HG02610 (cell line): ENCODE measurements at regions not wholly inside any gene's neighbourhood (a gene's known extent, or its start where the extent isn't known, plus 50 kb on each side); places are given as distances from the start of the nearest gene placed in this dataset.

Source experiments
- ATAC-seq: cut with Tn5 transposase; IDR thresholded peaks from one replicate; pipeline ENCODE4 v1.9.1; 2021; ENCODE audit warnings: mild to moderate bottlenecking, moderate library complexity; ENCODE audit not compliant: unreplicated experiment

DNA sequence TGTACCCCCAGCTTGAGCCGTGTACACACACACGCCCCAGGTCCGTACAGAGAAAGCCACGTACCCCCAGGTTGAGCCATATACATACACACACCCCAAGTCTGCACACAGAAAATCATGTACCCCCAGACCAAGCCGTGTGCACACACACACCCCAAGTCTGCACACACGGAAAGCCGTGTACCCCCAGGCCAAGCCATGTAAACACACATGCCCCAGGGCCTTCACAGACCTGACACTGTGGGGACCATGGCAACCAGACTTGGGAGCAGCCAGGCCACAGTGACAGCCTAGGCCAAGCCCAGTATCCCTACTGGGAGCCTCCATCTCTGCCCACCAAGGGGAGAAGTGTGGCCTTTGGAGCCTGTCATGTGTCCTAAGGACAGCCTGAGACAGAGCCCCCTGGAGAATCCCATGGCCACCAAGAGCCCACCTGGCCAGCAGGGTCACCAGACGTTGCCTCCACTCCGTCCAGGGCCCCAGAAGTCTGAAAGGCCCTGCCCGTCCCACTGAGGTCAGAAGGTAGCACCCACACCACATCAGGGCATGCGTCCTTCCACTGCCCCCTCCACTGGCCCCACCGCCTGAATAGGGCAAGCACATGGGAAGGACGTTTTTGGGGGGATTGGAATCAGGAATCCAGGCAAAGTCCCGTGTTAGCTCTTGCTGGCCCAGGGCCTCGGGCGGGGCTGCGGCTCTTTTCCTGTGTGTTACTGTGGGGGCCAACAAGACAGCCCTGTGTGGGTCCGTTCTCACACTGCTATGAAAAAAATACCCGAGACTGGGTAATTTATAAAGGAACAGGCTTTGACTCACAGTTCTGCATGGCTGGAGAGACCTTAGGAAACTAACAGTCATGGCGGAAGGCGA is 636.7 kb downstream of the TBC1D22A start:
- no peak for ATAC-seq

DNA sequence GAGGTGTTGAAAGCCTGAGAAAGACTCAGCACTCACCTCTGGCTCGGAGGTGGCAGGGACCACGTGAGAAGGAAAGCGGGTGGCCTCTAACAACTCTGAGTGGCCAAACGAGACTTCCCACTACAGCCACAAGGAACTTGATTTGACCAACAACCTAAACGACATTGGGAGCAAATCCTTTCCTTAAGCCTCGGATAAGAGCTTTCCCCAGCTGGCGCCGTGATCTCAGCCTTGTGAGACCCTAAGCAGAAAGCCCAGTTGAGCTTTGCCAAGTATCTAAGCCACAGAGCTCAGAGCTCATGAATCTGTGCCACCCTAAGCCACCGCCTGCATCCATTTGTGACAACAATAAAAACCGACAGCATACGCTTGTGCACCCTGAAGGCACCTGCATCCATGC is 636.0 kb downstream of the TBC1D22A start:
- ATAC-seq: no peak

DNA sequence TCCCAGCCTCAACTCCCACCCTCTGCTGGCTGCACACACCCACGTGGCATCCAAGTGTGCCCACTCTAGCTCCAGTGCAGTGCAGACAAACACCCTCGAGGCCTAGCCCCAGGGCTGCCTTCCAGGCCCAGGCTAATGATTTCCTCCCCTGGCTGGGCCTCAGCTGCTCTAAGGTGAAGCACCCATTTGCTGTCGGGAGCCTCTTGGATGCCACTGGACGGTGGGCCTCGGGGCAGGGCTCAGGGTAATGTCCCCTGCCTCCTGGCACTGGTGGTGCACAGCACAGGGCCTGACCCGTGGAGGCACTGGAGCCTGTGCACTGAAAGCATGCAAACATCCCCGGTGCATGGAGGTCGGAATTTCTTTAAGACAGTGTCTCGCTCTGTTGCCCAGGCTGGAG is 635.2 kb downstream of the TBC1D22A start:
- no peak for ATAC-seq

DNA sequence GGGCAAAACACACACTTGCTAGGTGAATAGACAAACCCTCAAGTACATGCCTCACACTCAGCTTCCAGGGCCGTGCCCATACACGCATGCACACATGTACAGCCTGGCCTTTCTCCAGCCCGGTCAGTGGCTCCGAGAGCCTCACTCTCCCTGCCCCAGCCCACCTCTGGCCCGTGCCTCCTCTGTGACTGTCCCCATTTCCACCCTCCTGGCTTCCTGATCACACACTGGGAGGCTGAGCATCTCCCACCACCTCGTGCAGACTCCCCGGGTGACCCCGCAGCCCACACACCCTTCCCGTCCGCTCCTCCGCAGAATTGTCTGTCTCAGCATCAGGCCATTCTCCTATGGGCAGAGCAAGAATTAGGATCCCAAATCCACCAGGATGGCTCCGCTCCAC is 634.1 kb downstream of the TBC1D22A start:
- no peak for ATAC-seq

DNA sequence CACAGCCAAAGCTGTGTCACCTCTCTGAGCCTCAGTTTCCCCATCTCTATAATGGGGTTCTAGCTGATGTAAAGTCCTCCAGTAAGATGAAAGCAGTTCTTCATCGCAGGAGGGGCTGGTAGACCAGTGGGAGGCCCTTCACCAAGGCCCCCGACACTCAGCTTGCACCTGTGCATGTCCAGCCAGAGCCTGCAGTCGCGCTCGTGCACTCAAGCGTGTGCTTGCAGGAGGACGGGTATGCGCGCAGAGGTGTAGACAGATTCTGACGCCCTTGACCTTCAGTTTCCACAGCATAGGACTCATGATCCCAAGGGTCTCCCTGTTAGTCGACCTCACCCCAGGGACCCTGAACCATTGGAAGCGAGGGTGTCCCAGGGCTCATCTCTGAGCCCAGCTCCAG is 633.7 kb downstream of the TBC1D22A start:
- ATAC-seq: no peak

DNA sequence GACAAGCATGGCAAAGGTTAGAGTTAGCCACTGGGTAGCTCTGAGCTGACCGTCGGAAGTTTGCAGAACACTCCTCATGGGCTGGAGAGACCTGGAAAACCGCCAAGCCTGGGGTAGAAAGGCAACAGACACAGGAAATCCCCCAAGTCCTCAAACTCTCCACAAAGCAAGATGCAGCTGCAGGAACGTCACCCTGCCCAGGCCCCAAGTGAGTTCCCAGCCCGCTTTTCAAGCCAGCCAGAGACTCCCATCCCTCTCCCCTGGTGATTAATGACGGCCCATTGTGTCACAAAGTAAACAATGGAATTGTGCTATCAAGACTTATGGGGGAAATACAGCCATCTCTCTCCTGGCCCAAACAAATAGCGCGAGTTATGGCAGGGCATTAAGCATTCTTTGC is 633.0 kb downstream of the TBC1D22A start:
- no peak for ATAC-seq

DNA sequence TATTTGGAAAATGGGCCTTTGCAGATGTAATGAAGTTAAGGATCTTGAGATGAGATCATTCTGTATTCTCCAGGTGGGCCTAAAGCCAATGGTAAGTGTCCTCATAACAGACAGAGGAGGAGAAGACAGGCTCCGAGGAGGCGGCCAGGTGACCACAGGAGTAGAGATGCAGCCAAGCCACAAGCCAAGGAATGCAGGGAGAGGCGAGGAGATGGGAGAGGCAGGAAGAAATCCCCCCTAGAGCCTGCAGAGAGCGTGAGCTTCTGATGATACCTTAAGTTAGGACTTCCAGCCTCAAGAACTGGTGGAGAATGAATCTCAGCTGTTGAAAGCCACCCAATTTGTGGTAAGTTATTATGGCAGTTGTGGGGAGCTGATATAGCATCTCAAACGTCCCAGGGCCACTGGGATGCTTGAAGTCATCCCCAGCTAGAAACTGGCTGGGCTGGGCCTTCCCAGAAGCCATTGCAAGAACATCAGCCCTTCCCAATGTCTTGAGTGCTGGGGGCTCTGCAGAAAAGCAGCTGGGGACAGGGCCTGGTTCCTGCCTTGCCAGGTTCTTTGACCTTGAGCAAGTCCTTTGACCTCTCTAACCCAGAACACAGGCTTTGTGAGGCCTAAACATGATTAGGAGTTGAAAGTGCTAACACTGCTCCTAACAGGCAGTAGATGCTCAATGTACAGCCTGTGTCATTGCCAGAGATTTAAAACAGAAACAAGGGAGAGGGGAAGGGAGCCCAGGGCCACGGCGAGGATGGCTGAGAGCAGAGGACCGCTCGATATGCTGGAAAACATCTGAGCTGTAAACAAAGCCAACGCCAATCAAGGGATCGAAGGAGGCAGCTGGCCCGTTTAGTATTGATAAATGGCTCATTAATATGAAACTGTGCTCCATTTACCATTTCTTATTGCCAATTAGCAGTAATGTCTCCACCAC is 632.3 kb downstream of the TBC1D22A start:
- ATAC-seq: no peak

DNA sequence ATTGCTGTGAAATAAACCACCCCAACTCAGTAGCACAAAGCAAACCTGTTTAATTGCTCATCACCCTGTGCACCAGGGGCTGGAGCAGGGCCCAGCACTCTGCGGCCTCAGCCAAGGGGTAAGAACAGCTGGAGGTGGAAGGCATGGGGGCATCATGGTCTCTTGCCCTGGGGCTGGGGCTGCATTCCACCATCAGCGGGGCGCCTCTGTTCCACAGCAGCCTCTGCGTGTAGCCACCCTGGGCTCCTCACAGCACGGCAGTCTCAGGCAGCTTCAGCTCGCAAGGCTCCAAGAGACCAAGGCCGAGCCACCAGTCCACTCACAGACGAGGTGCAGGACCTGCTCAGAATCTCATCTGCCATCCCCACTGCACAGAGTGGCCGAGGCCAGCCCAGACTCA is 630.7 kb downstream of the TBC1D22A start:
- ATAC-seq: no peak

DNA sequence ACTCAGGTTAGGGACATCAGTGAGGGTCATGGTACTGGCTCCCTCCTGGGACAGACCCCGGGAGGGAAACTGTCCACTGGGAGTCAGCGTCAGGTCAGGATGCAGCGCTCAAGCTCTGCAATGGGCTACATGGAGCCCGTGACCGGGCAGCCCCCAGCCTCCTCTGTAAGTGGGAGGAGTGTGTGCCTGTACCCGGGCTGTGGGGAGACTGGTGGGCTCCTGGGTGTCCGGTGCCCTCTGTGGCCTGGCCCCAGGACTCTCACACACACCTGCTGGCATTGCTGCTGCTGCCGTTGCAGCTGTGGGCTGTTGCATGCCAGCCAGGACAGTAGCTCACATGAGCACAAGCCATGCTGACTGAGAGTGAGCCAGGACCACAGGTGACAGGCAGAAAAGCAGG is 630.3 kb downstream of the TBC1D22A start:
- no peak for ATAC-seq

DNA sequence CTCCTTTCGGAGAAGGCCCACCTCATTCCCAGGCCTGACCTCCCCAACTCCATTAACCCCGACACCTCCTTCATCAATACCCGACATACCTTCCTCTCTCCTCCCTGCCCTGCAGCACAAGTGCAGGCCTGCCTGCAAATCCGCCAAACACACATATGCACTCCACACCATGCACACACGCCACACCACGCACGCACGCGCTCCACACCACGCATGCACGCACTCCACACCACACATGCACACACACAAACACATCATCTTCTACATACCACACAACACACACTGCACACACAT is 629.6 kb downstream of the TBC1D22A start:
- ATAC-seq: no peak

DNA sequence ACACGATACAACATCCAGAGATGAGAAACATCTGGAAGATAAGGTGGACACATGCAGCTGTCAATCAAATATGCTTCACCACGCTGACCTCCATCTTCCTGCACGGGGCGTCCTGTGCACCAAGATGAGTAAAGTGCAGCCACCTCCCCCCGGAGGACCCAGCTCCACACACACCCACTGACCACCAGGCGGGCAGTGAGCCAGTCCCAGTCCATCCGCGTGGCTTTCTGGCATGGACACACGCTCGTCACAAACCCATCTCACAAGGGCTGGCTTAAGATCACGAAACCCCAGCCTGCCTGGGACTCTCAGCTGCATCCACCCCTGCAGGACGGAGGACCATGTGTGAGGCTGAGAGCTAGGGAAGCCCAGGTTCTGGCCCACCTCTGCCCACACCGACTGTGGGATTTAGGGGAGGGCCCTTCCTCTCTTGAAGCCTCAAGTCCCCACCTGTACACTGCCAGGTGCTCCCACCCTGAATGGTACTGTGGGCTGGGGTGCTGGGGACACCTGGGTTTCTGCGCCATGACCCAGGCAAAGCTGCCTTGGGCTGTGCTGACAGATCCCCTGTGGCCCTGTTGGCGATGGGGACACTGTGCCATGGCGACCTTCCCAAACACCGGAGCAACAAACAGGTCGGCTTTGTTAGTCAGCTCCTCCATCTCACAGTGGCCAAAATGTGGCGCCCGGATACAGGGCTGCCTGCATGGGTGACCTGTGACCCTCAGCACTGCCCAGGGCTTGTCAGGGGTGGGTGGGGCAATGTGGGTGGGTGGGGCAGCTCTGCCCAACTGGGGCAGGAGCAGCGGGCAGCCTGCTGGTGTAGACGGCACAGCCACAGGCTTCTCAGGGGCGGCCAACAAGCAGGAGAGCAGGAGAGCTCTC is 629.0 kb downstream of the TBC1D22A start:
- ATAC-seq: no peak

DNA sequence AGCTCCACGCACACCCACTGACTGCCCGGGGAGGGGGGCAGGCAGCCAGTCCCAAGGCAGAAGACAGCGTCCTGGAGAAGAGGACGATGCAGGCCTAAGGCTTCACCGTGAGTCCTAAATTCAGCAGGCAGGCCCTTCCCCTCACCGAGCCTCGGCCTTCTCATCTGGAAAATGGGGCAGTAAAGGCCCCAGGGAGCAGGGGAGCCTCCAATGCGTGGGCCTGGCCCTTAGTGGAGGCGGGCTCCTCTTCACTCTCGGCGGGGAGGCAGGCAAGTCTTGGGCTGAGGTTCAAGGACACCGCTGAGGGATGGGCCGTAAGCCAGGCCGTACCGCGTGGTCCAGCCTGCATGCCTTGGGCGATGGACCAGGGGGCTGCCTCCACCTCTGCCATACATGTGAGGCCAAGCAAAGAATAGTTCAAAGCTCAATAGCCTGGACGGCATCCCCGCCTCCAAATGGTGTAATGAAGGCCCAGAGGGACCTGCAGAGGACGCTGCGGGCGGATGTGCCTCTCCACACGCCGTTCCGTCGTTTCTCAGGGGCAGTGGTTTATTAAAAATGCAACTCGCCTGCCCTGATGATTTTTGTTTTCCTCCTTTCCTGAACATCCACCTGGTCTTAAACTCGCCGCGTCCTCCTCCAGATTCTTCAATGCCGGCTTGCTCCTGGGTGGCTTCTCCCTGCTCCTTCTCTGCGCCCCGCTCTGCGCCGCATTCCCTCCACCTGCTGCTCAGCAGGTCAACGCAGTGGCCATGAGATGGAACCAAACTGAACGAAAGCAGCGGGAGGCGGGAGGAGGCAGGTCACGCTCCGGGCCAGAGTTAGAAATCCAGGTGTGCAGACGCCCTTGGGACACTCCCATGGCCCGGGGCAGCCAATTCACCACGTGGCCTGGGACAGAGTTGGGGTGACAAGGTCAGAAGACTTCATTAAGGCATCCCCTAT is 627.8 kb downstream of the TBC1D22A start:
- ATAC-seq: no peak

DNA sequence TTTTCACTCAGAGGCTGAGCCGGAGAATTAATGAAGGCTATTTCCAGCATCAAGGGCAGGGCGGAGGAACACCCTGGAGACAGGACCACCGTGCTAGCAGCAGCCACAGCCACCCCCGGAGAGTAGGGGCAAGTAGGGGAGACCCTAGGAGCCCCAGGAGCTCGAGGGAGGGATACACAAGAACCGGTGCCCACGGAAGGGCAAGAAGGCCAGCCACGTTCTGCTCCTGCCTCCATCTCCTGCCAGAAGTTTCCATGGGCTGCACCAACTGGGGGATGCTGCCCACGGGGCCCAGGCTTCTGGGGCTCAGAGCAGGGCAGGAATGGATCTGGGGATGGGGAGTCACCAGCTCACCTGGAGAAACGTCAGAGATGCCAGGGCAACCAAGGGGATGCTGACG is 626.8 kb downstream of the TBC1D22A start:
- ATAC-seq: no peak

DNA sequence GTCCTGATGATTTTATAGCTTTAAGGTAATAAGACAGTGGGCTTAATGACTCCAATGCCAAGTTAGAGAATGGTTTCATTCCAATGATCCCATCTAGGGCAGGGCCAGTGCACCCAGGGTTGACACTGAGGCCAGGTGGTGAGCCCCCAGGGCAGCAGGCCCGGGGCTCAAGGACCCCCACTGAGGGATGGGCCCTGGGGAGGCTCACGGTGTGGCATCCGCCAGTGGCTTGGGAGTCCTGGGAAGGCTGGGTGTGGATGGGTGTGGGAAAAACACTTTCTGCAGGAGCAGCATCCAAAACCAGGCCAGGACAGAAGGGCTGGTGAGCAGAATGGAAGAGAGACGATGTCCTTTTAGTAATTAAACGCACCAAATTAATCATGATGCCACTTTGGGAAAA is 626.3 kb downstream of the TBC1D22A start:
- ATAC-seq: no peak

DNA sequence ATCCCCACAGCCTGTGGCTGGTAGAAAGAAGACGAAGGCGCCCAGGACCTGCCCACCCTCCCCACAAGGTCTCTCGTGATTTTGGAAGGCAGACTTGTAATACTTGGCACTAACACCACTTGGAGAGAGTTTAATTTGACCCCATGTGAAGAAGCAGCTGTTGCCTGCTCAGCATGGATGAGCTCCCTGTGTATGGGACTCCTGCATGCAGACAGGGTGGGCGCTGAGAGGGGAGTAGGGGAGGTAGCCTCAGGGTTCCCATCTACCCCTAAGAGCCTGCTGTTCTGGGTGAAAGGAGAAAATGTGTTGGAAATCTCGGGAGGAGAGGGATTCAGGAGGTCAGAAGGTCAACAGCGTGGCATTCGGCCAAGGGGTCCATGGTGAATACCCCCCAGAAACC is 625.9 kb downstream of the TBC1D22A start:
- ATAC-seq: no peak

DNA sequence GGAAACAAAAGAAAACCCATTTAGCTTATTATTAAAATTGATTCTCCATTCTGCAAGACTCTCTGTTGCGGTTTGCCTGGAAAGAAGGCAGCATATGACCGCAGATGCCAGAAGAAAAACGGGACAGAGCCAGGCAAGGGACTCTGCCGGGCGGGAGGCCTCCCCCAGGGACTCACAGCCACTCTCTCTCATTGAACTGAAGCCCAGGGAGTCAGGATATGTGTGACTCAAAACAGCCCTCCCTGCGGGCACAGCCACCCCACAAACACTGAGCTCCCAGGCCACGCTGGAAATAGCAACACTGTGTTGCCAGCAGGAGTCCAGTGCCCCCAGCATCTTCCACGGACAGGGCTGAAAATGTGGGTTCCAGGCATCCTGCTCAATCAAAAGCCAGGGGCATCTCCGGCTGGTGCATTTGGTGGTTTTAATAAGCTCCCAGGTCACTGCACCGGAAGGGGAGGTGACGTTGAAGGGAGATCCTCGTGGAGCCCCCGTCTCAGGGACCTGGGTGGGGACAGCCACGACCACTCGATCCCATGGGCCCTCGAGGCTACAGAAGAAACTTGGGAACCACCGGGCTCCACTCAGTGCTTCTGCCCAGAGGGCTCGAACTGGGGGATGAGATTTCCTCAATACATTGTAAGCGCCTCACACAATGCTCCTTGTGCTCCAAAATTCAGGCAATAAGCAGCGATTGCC is 624.5 kb downstream of the TBC1D22A start:
- no peak for ATAC-seq

DNA sequence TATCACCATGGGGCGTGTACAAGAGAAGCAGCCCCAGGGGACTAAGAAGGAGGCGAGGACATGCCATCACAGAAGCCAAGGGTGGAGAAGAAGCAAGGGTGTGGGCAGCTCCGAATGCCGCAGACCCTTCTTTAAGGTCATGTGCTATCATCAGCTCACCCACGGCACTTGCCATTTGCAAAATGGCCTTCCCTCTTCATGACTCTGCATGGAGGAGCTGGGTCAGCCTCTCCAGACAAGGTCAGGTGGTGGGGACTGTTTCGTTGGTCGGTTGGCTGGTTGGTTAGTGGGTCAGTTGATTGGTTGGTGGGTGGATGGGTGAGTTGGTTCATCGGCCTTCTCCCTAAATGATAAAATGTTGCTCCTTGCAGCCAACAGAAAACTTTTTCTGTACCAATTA is 622.5 kb downstream of the TBC1D22A start:
- ATAC-seq: no peak

DNA sequence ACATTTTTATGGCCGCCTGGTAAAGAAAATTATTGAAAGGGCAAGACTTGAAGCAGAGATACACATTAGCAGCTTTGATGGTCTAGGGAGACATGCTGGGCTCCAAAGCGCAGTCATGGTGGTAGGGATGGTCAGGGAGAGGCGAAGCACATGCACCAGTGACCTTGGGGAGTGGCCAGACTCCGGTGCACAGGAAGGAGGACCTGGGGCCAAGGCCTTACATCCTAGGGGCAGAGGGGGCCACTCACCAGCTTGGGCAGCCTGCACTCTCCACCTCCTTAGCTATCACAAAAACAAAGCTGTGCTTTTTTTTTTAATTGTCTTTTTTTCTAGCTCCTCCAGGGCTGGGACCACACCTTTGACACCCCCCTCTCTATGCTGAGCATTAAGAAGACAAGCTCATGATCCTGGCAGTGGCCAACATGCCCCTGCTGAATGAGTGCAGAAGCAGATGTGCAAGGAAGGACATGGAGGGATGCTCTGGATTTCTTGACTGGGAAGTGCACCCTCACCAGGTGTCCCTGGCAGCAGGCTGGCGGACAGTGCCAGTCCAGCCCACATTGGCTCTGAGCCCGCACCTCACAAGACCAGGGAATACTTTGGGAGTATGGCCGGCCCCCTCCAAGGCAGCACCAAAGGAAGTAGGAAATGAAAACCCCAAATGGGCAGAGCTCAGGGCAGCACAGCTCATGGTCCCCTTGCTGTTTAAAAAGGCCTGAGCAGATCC is 619.9 kb downstream of the TBC1D22A start:
- ATAC-seq: no peak

DNA sequence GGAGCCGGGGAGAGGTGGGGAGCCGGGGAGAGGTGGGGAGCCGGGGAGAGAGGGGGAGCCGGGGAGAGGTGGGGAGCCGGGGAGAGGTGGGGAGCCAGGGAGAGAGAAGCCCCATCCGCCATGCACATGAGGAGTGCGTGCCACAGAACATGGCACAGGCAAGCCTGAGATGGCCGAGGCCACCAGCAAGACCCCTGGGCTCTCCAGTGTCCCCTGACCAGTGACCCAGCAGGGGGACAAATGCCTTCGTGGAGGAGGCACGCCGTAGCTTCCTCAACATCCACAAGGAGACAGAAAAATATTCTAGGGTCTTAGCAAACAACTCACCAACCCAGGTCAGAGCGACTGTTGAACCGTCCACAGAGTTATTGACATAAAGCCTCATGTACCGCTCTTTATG is 618.8 kb downstream of the TBC1D22A start:
- ATAC-seq: no peak
